ENCODE measurements at regions not wholly inside any gene's neighbourhood (a gene's known extent, or its start where the extent isn't known, plus 50 kb on each side); places are given as distances from the start of the nearest gene placed in this dataset.

DNA sequence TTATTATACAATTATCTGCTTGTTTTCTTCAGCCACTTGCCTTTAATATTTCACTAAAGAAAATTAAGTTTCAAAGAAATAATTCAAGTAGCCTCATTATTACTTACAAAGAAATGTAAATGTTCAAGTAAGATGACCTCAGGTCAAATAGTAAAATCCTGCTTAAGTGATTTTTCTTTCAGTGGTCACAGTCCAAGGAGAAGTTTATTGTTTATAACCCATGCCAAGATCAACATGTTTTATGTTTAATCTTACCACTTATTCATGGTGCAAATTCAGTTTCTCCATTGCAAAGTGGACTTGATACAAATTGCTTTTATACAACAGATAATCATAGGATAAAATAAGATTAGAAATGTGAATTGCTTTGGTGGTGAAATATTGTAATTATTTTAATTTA lies 370.2 kb upstream of the FLRT2 start:
- TF ChIP-seq, protein P1, sequence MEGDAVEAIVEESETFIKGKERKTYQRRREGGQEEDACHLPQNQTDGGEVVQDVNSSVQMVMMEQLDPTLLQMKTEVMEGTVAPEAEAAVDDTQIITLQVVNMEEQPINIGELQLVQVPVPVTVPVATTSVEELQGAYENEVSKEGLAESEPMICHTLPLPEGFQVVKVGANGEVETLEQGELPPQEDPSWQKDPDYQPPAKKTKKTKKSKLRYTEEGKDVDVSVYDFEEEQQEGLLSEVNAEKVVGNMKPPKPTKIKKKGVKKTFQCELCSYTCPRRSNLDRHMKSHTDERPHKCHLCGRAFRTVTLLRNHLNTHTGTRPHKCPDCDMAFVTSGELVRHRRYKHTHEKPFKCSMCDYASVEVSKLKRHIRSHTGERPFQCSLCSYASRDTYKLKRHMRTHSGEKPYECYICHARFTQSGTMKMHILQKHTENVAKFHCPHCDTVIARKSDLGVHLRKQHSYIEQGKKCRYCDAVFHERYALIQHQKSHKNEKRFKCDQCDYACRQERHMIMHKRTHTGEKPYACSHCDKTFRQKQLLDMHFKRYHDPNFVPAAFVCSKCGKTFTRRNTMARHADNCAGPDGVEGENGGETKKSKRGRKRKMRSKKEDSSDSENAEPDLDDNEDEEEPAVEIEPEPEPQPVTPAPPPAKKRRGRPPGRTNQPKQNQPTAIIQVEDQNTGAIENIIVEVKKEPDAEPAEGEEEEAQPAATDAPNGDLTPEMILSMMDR (conservative IDR thresholded peaks at IDR 0.05; ENCODE audit: low read length): no peak
- no peak for TF ChIP-seq EZH2phosphoT487 (IDR thresholded peaks at IDR 0.05; ENCODE audit: borderline replicate concordance, low read depth, low read length)

Data from OCI-LY7 (cell line).